ENCODE measurements at regions not wholly inside any gene's neighbourhood (a gene's known extent, or its start where the extent isn't known, plus 50 kb on each side); places are given as distances from the start of the nearest gene placed in this dataset.

- no peak for TF ChIP-seq CTCF (IDR thresholded peaks at IDR 0.05; ENCODE audit: low read length, missing control alignments)
- no peak for DNase-seq (ENCODE audit: low read depth)
- no peak overlapping the region for H3K4me3 ChIP-seq (replicated peaks; ENCODE audit: low read depth, low read length)
Measured at GRCh38 chr2:225165052-225165451, 122.8 kb upstream of the DOCK10 start.

GRCh38 chr2:225164401-225165050, 122.3 kb upstream of the DOCK10 start:
- no peak overlapping the region for H3K4me3 ChIP-seq (replicated peaks; ENCODE audit: low read depth, low read length)
- no peak for DNase-seq (ENCODE audit: low read depth)

GRCh38 chr2:225158360-225158759, 116.1 kb upstream of the DOCK10 start:
- DNase-seq (ENCODE audit: low read depth) = no peak

More at GRCh38 chr2:225164401-225165050, 122.3 kb upstream of the DOCK10 start:
- no peak for TF ChIP-seq CTCF (IDR thresholded peaks at IDR 0.05; ENCODE audit: low read length, missing control alignments)

GRCh38 chr2:225156853-225157451, 114.7 kb upstream of the DOCK10 start:
- no peak for DNase-seq (ENCODE audit: low read depth)
- no peak overlapping the region for H3K4me3 ChIP-seq (replicated peaks; ENCODE audit: low read depth, low read length)
- TF ChIP-seq CTCF (IDR thresholded peaks at IDR 0.05; ENCODE audit: low read length, missing control alignments) = no peak

More at GRCh38 chr2:225158360-225158759, 116.1 kb upstream of the DOCK10 start:
- no peak for TF ChIP-seq CTCF (IDR thresholded peaks at IDR 0.05; ENCODE audit: low read length, missing control alignments)
- H3K4me3 ChIP-seq (replicated peaks; ENCODE audit: low read depth, low read length) = no peak overlapping the region

GRCh38 chr2:225140723-225141122, 98.5 kb upstream of the DOCK10 start:
- H3K4me3 ChIP-seq (replicated peaks; ENCODE audit: low read depth, low read length) = no peak overlapping the region
- TF ChIP-seq CTCF (IDR thresholded peaks at IDR 0.05; ENCODE audit: low read length, missing control alignments) = no peak
- DNase-seq (ENCODE audit: low read depth) = no peak

- H3K4me3 ChIP-seq (replicated peaks; ENCODE audit: low read depth, low read length) = no peak overlapping the region
- peak; percentile 5 for DNase-seq (ENCODE audit: low read depth)
- TF ChIP-seq CTCF (IDR thresholded peaks at IDR 0.05; ENCODE audit: low read length, missing control alignments) = no peak
Measured at GRCh38 chr2:225137971-225138370, 95.7 kb upstream of the DOCK10 start.

- DNase-seq (ENCODE audit: low read depth) = no peak
- H3K4me3 ChIP-seq (replicated peaks; ENCODE audit: low read depth, low read length) = no peak overlapping the region
- no peak for TF ChIP-seq CTCF (IDR thresholded peaks at IDR 0.05; ENCODE audit: low read length, missing control alignments)
Measured at GRCh38 chr2:225136552-225136951, 94.3 kb upstream of the DOCK10 start.
